Glutamatergic neuron (in vitro differentiated cells): ENCODE measurements at regions not wholly inside any gene's neighbourhood (a gene's known extent, or its start where the extent isn't known, plus 50 kb on each side); places are given as distances from the start of the nearest gene placed in this dataset.

Experiments
- DNase-seq: peaks from one replicate; pipeline ENCODE4 v3.0.0; 2022
- H3K27ac Mint-ChIP-seq: one replicate; pipeline ENCODE4 v1.8.0; 2020; ENCODE audit warnings: mild to moderate bottlenecking, mixed read lengths, inconsistent platforms; ENCODE audit not compliant: unreplicated experiment
- H3K27me3 Mint-ChIP-seq: one replicate; pipeline ENCODE4 v1.8.0; 2020; ENCODE audit warnings: mild to moderate bottlenecking, moderate library complexity, mixed read lengths, inconsistent platforms; ENCODE audit not compliant: unreplicated experiment
- H3K36me3 Mint-ChIP-seq: one replicate; pipeline ENCODE4 v1.8.0; 2020; ENCODE audit warnings: mild to moderate bottlenecking, mixed read lengths, inconsistent platforms; ENCODE audit not compliant: unreplicated experiment
- H3K4me1 Mint-ChIP-seq: one replicate; pipeline ENCODE4 v1.8.0; 2020; ENCODE audit warnings: mild to moderate bottlenecking, low read depth, mixed read lengths, inconsistent platforms; ENCODE audit not compliant: unreplicated experiment
- H3K4me3 Mint-ChIP-seq: one replicate; pipeline ENCODE4 v1.8.0; 2020; ENCODE audit warnings: mild to moderate bottlenecking, mixed read lengths, inconsistent platforms; ENCODE audit not compliant: unreplicated experiment
- H3K9me3 Mint-ChIP-seq: one replicate; pipeline ENCODE4 v1.8.0; 2020; ENCODE audit warnings: mild to moderate bottlenecking, moderate library complexity, mixed read lengths, inconsistent platforms; ENCODE audit not compliant: unreplicated experiment
- TF ChIP-seq, protein P1 (sequence below): fragments of 200-600 bp; sonication (generic); IDR thresholded peaks from one replicate; pipeline ENCODE4 v1.5.0; 2021; ENCODE audit not compliant: partially characterized antibody, unreplicated experiment

DNA sequence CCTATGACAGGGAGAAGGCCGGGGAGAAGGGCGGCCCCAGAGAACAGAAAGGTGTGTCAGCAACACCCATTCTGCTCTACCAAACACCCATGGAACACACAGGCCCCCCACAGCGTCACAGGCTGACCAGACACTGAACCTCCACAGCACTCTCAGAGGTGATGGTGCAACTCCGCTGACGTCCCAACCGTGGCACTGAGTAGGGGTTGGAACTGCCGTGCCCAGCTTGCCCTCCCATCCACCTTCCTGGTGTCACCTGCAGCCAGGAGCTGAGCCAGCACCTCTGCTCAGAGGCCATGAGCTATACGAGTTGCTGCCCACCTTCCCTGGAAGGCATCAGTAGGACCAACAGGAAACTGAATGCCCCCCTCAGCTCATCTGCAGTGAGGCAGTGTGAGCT is 412.9 kb upstream of the SALL3 start:
- peaks cover 5% of the 10 kb centered on the region for H3K4me1 Mint-ChIP-seq
- H3K4me3 Mint-ChIP-seq, result no peak overlapping the region
- H3K9me3 Mint-ChIP-seq, result peaks cover 4% of the 10 kb centered on the region
- no peak for DNase-seq
- peaks cover 10% of the 10 kb centered on the region for H3K36me3 Mint-ChIP-seq
- TF ChIP-seq, protein P1, sequence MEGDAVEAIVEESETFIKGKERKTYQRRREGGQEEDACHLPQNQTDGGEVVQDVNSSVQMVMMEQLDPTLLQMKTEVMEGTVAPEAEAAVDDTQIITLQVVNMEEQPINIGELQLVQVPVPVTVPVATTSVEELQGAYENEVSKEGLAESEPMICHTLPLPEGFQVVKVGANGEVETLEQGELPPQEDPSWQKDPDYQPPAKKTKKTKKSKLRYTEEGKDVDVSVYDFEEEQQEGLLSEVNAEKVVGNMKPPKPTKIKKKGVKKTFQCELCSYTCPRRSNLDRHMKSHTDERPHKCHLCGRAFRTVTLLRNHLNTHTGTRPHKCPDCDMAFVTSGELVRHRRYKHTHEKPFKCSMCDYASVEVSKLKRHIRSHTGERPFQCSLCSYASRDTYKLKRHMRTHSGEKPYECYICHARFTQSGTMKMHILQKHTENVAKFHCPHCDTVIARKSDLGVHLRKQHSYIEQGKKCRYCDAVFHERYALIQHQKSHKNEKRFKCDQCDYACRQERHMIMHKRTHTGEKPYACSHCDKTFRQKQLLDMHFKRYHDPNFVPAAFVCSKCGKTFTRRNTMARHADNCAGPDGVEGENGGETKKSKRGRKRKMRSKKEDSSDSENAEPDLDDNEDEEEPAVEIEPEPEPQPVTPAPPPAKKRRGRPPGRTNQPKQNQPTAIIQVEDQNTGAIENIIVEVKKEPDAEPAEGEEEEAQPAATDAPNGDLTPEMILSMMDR, result no peak
- H3K27me3 Mint-ChIP-seq, result no peaks in the 10 kb centered on the region
- no peak overlapping the region for H3K27ac Mint-ChIP-seq

- TF ChIP-seq, protein P1, result no peak
- no peak for DNase-seq
- no peaks in the 10 kb centered on the region for H3K4me1 Mint-ChIP-seq
- H3K27me3 Mint-ChIP-seq, result no peaks in the 10 kb centered on the region
- H3K27ac Mint-ChIP-seq, result no peak overlapping the region
- peaks cover 25% of the 10 kb centered on the region for H3K36me3 Mint-ChIP-seq
- H3K9me3 Mint-ChIP-seq, result peaks cover 5% of the 10 kb centered on the region
- H3K4me3 Mint-ChIP-seq, result no peak overlapping the region
Observed at GRCh38 chr18:78571063-78571785, 408.4 kb upstream of the SALL3 start.

- Mint-ChIP-seq H3K9me3 (peaks cover 5% of the 10 kb centered on the region), H3K36me3 (peaks cover 25% of the 10 kb centered on the region), H3K27ac (no peak overlapping the region), H3K4me3 (no peak overlapping the region), H3K4me1 (no peaks in the 10 kb centered on the region), H3K27me3 (no peaks in the 10 kb centered on the region)
- DNase-seq, result no peak
- TF ChIP-seq, protein P1, result no peak
Observed at GRCh38 chr18:78571831-78572347, 407.7 kb upstream of the SALL3 start.

DNA sequence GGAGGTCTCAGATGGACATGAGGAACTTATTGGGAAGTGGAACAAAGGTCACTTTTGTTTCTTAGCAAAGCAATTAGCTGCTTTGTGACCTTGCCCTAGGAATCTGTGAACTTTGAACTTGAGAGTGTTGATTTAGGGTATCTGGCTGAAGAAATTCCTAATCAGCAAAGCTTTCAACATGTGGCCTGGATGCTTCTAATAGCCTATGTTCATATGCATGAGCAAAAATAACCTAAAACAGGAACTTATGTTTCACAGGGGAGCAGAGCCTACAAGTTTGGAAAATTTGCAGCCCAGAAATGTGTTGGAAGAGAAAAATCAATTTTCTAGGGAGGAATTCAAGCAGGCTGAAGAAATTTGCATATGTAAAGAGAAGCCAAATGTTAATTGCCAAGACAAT is 405.8 kb upstream of the SALL3 start:
- TF ChIP-seq, protein P1, result no peak
- DNase-seq, result no peak
- H3K27ac Mint-ChIP-seq, result no peak overlapping the region
- no peaks in the 10 kb centered on the region for H3K27me3 Mint-ChIP-seq
- H3K9me3 Mint-ChIP-seq, result peaks cover 3% of the 10 kb centered on the region
- H3K4me3 Mint-ChIP-seq, result no peak overlapping the region
- H3K4me1 Mint-ChIP-seq, result no peaks in the 10 kb centered on the region
- peaks cover 29% of the 10 kb centered on the region for H3K36me3 Mint-ChIP-seq

DNA sequence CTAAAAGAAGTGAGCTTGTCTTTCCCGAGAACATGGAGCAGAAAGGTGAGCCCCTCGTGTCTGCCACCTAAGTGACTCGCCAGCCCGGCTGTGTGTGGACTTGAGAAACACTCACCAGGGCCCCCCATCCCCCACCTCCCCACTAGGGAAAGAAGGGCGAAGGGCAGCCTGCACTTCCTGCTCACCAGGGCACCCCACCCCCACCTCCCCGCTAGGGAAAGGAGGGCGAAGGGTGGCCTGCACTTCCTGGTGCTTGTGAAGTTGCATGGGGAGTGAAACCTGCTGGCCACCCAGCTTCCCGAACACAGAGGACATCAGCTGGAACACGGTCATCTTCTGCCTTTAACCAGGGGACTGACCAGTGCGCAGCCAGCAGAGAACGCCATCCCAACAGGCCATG is 402.7 kb upstream of the SALL3 start:
- DNase-seq, result no peak
- Mint-ChIP-seq H3K9me3 (peaks cover 8% of the 10 kb centered on the region), H3K27me3 (peaks cover 2% of the 10 kb centered on the region), H3K4me3 (no peak overlapping the region), H3K4me1 (no peaks in the 10 kb centered on the region), H3K27ac (no peak overlapping the region), H3K36me3 (peaks cover 21% of the 10 kb centered on the region)
- TF ChIP-seq, protein P1, result no peak
